ENCODE measurements at regions not wholly inside any gene's neighbourhood (a gene's known extent, or its start where the extent isn't known, plus 50 kb on each side); places are given as distances from the start of the nearest gene placed in this dataset.

- no peaks in the 10 kb centered on the region for H3K27me3 ChIP-seq (ENCODE audit: control insufficient read depth in 1 of 2, insufficient read depth in 2 of 2, low read length in 2 of 2)
- H3K36me3 ChIP-seq (ENCODE audit: control insufficient read depth in 2 of 2, insufficient read depth in 2 of 2, low read length in 2 of 2), result no peaks in the 10 kb centered on the region
- H3K4me1 ChIP-seq (ENCODE audit: control insufficient read depth, insufficient read depth, low read length), result peaks cover 11% of the 10 kb centered on the region
- H3K27ac ChIP-seq (ENCODE audit: low read length), result peak overlapping the region; percentile 46
- H3K9ac ChIP-seq (ENCODE audit: low read length in 2 of 2), result peak overlapping the region in 1 of 2 donors; percentile 51
- H3K9me3 ChIP-seq (ENCODE audit: control insufficient read depth in 2 of 2, low read length in 2 of 2), result no peaks in the 10 kb centered on the region
- peak overlapping the region in 1 of 2 donors; percentile 57 for H3K4me3 ChIP-seq (ENCODE audit: low read length in 2 of 2)
Measured at GRCh38 chr3:113051787-113052186, 61.0 kb downstream of the GTPBP8 start.

- no peaks in the 10 kb centered on the region for H3K27me3 ChIP-seq (ENCODE audit: control insufficient read depth in 1 of 2, insufficient read depth in 2 of 2, low read length in 2 of 2)
- H3K9ac ChIP-seq (ENCODE audit: low read length in 2 of 2), result no peak overlapping the region
- H3K27ac ChIP-seq (ENCODE audit: low read length), result no peak overlapping the region
- no peak overlapping the region for H3K4me3 ChIP-seq (ENCODE audit: low read length in 2 of 2)
- H3K36me3 ChIP-seq (ENCODE audit: control insufficient read depth in 2 of 2, insufficient read depth in 2 of 2, low read length in 2 of 2), result no peaks in the 10 kb centered on the region
- peaks cover 11% of the 10 kb centered on the region for H3K4me1 ChIP-seq (ENCODE audit: control insufficient read depth, insufficient read depth, low read length)
- H3K9me3 ChIP-seq (ENCODE audit: control insufficient read depth in 2 of 2, low read length in 2 of 2), result no peaks in the 10 kb centered on the region
Measured at GRCh38 chr3:113053169-113053568, 62.4 kb downstream of the GTPBP8 start.

GRCh38 chr3:113054552-113054951 lies 63.8 kb downstream of the GTPBP8 start:
- no peak overlapping the region for H3K4me3 ChIP-seq (ENCODE audit: low read length in 2 of 2)
- no peaks in the 10 kb centered on the region for H3K9me3 ChIP-seq (ENCODE audit: control insufficient read depth in 2 of 2, low read length in 2 of 2)
- no peak overlapping the region for H3K9ac ChIP-seq (ENCODE audit: low read length in 2 of 2)
- peaks cover 11% of the 10 kb centered on the region for H3K4me1 ChIP-seq (ENCODE audit: control insufficient read depth, insufficient read depth, low read length)
- no peaks in the 10 kb centered on the region for H3K27me3 ChIP-seq (ENCODE audit: control insufficient read depth in 1 of 2, insufficient read depth in 2 of 2, low read length in 2 of 2)
- no peak overlapping the region for H3K27ac ChIP-seq (ENCODE audit: low read length)
- H3K36me3 ChIP-seq (ENCODE audit: control insufficient read depth in 2 of 2, insufficient read depth in 2 of 2, low read length in 2 of 2), result no peaks in the 10 kb centered on the region

GRCh38 chr3:113055201-113055600 lies 64.4 kb downstream of the GTPBP8 start:
- Histone ChIP-seq H3K27ac (ENCODE audit: low read length) (no peak overlapping the region), H3K27me3 (ENCODE audit: control insufficient read depth in 1 of 2, insufficient read depth in 2 of 2, low read length in 2 of 2) (no peaks in the 10 kb centered on the region), H3K4me3 (ENCODE audit: low read length in 2 of 2) (no peak overlapping the region), H3K9ac (ENCODE audit: low read length in 2 of 2) (no peak overlapping the region), H3K4me1 (ENCODE audit: control insufficient read depth, insufficient read depth, low read length) (peaks cover 11% of the 10 kb centered on the region), H3K9me3 (ENCODE audit: control insufficient read depth in 2 of 2, low read length in 2 of 2) (no peaks in the 10 kb centered on the region), H3K36me3 (ENCODE audit: control insufficient read depth in 2 of 2, insufficient read depth in 2 of 2, low read length in 2 of 2) (no peaks in the 10 kb centered on the region)

GRCh38 chr3:113055961-113056360 lies 65.2 kb downstream of the GTPBP8 start:
- Histone ChIP-seq H3K4me1 (ENCODE audit: control insufficient read depth, insufficient read depth, low read length) (peaks cover 11% of the 10 kb centered on the region), H3K9ac (ENCODE audit: low read length in 2 of 2) (no peak overlapping the region), H3K36me3 (ENCODE audit: control insufficient read depth in 2 of 2, insufficient read depth in 2 of 2, low read length in 2 of 2) (no peaks in the 10 kb centered on the region), H3K27ac (ENCODE audit: low read length) (no peak overlapping the region), H3K27me3 (ENCODE audit: control insufficient read depth in 1 of 2, insufficient read depth in 2 of 2, low read length in 2 of 2) (no peaks in the 10 kb centered on the region), H3K4me3 (ENCODE audit: low read length in 2 of 2) (no peak overlapping the region), H3K9me3 (ENCODE audit: control insufficient read depth in 2 of 2, low read length in 2 of 2) (no peaks in the 10 kb centered on the region)

- H3K36me3 ChIP-seq (ENCODE audit: control insufficient read depth in 2 of 2, insufficient read depth in 2 of 2, low read length in 2 of 2), result no peaks in the 10 kb centered on the region
- H3K4me3 ChIP-seq (ENCODE audit: low read length in 2 of 2), result no peak overlapping the region
- peaks cover 2% of the 10 kb centered on the region for H3K4me1 ChIP-seq (ENCODE audit: control insufficient read depth, insufficient read depth, low read length)
- H3K27ac ChIP-seq (ENCODE audit: low read length), result no peak overlapping the region
- no peaks in the 10 kb centered on the region for H3K27me3 ChIP-seq (ENCODE audit: control insufficient read depth in 1 of 2, insufficient read depth in 2 of 2, low read length in 2 of 2)
- H3K9me3 ChIP-seq (ENCODE audit: control insufficient read depth in 2 of 2, low read length in 2 of 2), result no peaks in the 10 kb centered on the region
- no peak overlapping the region for H3K9ac ChIP-seq (ENCODE audit: low read length in 2 of 2)
Measured at GRCh38 chr3:113057117-113057516, 66.3 kb downstream of the GTPBP8 start.

- H3K9ac ChIP-seq (ENCODE audit: low read length in 2 of 2), result no peak overlapping the region
- H3K4me1 ChIP-seq (ENCODE audit: control insufficient read depth, insufficient read depth, low read length), result no peaks in the 10 kb centered on the region
- H3K9me3 ChIP-seq (ENCODE audit: control insufficient read depth in 2 of 2, low read length in 2 of 2), result no peaks in the 10 kb centered on the region
- H3K27me3 ChIP-seq (ENCODE audit: control insufficient read depth in 1 of 2, insufficient read depth in 2 of 2, low read length in 2 of 2), result no peaks in the 10 kb centered on the region
- no peak overlapping the region for H3K4me3 ChIP-seq (ENCODE audit: low read length in 2 of 2)
- H3K27ac ChIP-seq (ENCODE audit: low read length), result no peak overlapping the region
- no peaks in the 10 kb centered on the region for H3K36me3 ChIP-seq (ENCODE audit: control insufficient read depth in 2 of 2, insufficient read depth in 2 of 2, low read length in 2 of 2)
Measured at GRCh38 chr3:113058188-113058587, 67.4 kb downstream of the GTPBP8 start.

GRCh38 chr3:113062705-113063104 lies 71.9 kb downstream of the GTPBP8 start:
- H3K27ac ChIP-seq (ENCODE audit: low read length), result no peak overlapping the region
- H3K36me3 ChIP-seq (ENCODE audit: control insufficient read depth in 2 of 2, insufficient read depth in 2 of 2, low read length in 2 of 2), result no peaks in the 10 kb centered on the region
- no peaks in the 10 kb centered on the region for H3K9me3 ChIP-seq (ENCODE audit: control insufficient read depth in 2 of 2, low read length in 2 of 2)

GRCh38 chr3:113063126-113063894 lies 72.5 kb downstream of the GTPBP8 start:
- H3K4me3 ChIP-seq (ENCODE audit: low read length in 2 of 2), result no peak overlapping the region
- no peak overlapping the region for H3K9ac ChIP-seq (ENCODE audit: low read length in 2 of 2)
- H3K27me3 ChIP-seq (ENCODE audit: control insufficient read depth in 1 of 2, insufficient read depth in 2 of 2, low read length in 2 of 2), result no peaks in the 10 kb centered on the region
- H3K9me3 ChIP-seq (ENCODE audit: control insufficient read depth in 2 of 2, low read length in 2 of 2), result no peaks in the 10 kb centered on the region
- H3K27ac ChIP-seq (ENCODE audit: low read length), result peak overlapping the region; percentile 26
- no peaks in the 10 kb centered on the region for H3K36me3 ChIP-seq (ENCODE audit: control insufficient read depth in 2 of 2, insufficient read depth in 2 of 2, low read length in 2 of 2)
- H3K4me1 ChIP-seq (ENCODE audit: control insufficient read depth, insufficient read depth, low read length), result no peaks in the 10 kb centered on the region

More at GRCh38 chr3:113062705-113063104, 71.9 kb downstream of the GTPBP8 start:
- Histone ChIP-seq H3K27me3 (ENCODE audit: control insufficient read depth in 1 of 2, insufficient read depth in 2 of 2, low read length in 2 of 2) (no peaks in the 10 kb centered on the region), H3K4me1 (ENCODE audit: control insufficient read depth, insufficient read depth, low read length) (no peaks in the 10 kb centered on the region), H3K9ac (ENCODE audit: low read length in 2 of 2) (no peak overlapping the region), H3K4me3 (ENCODE audit: low read length in 2 of 2) (no peak overlapping the region)

- H3K36me3 ChIP-seq (ENCODE audit: control insufficient read depth in 2 of 2, insufficient read depth in 2 of 2, low read length in 2 of 2), result no peaks in the 10 kb centered on the region
- no peak overlapping the region for H3K4me3 ChIP-seq (ENCODE audit: low read length in 2 of 2)
Measured at GRCh38 chr3:113064183-113064582, 73.4 kb downstream of the GTPBP8 start.

GRCh38 chr3:113065336-113065735 lies 74.6 kb downstream of the GTPBP8 start:
- Histone ChIP-seq H3K4me3 (ENCODE audit: low read length in 2 of 2) (no peak overlapping the region), H3K36me3 (ENCODE audit: control insufficient read depth in 2 of 2, insufficient read depth in 2 of 2, low read length in 2 of 2) (no peaks in the 10 kb centered on the region), H3K4me1 (ENCODE audit: control insufficient read depth, insufficient read depth, low read length) (peaks cover 5% of the 10 kb centered on the region), H3K9me3 (ENCODE audit: control insufficient read depth in 2 of 2, low read length in 2 of 2) (no peaks in the 10 kb centered on the region), H3K27ac (ENCODE audit: low read length) (no peak overlapping the region), H3K9ac (ENCODE audit: low read length in 2 of 2) (no peak overlapping the region), H3K27me3 (ENCODE audit: control insufficient read depth in 1 of 2, insufficient read depth in 2 of 2, low read length in 2 of 2) (no peaks in the 10 kb centered on the region)

More at GRCh38 chr3:113064183-113064582, 73.4 kb downstream of the GTPBP8 start:
- Histone ChIP-seq H3K9me3 (ENCODE audit: control insufficient read depth in 2 of 2, low read length in 2 of 2) (no peaks in the 10 kb centered on the region), H3K27ac (ENCODE audit: low read length) (peak overlapping the region; percentile 26), H3K4me1 (ENCODE audit: control insufficient read depth, insufficient read depth, low read length) (no peaks in the 10 kb centered on the region), H3K27me3 (ENCODE audit: control insufficient read depth in 1 of 2, insufficient read depth in 2 of 2, low read length in 2 of 2) (no peaks in the 10 kb centered on the region), H3K9ac (ENCODE audit: low read length in 2 of 2) (no peak overlapping the region)

Data from stomach smooth muscle (tissue), 2 donors.